ENCODE measurements at regions not wholly inside any gene's neighbourhood (a gene's known extent, or its start where the extent isn't known, plus 50 kb on each side); places are given as distances from the start of the nearest gene placed in this dataset.
A peak's percentile ranks its signal among the peaks of the same experiment; 100 is the strongest.

GRCh38 chr16:87552072-87552718, 50.1 kb upstream of the JPH3 start:
- DNase-seq, result no peak
- ATAC-seq, result no peak
- TF ChIP-seq, protein P1, sequence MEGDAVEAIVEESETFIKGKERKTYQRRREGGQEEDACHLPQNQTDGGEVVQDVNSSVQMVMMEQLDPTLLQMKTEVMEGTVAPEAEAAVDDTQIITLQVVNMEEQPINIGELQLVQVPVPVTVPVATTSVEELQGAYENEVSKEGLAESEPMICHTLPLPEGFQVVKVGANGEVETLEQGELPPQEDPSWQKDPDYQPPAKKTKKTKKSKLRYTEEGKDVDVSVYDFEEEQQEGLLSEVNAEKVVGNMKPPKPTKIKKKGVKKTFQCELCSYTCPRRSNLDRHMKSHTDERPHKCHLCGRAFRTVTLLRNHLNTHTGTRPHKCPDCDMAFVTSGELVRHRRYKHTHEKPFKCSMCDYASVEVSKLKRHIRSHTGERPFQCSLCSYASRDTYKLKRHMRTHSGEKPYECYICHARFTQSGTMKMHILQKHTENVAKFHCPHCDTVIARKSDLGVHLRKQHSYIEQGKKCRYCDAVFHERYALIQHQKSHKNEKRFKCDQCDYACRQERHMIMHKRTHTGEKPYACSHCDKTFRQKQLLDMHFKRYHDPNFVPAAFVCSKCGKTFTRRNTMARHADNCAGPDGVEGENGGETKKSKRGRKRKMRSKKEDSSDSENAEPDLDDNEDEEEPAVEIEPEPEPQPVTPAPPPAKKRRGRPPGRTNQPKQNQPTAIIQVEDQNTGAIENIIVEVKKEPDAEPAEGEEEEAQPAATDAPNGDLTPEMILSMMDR (IDR thresholded peaks at IDR 0.05), result no peak
- Histone ChIP-seq H3K36me3 (ENCODE audit: insufficient read depth in 1 of 2, low read depth in 1 of 2) (no peaks in the 10 kb centered on the region), H3K27me3 (ENCODE audit: insufficient read depth in 3 of 3, low read length in 2 of 3) (peaks cover 0 to 40% (median 6%) of the 10 kb centered on the region in 3 donors), H3K27ac (no peak overlapping the region), H3K4me3 (no peak overlapping the region), H3K9me3 (no peaks in the 10 kb centered on the region), H3K4me1 (no peaks in the 10 kb centered on the region)
- WGBS, 3 donors, result 86 to 94% (median 92%) methylated on average over 16 to 18 of the region's 18 CpGs
- intact Hi-C loops (cut with DNase I), result loop anchor here in 1 of 2 donors (5.0 kb wide), 1 partner anchor 215 kb away; the partner anchor contains the start of gene KLHDC4

DNA sequence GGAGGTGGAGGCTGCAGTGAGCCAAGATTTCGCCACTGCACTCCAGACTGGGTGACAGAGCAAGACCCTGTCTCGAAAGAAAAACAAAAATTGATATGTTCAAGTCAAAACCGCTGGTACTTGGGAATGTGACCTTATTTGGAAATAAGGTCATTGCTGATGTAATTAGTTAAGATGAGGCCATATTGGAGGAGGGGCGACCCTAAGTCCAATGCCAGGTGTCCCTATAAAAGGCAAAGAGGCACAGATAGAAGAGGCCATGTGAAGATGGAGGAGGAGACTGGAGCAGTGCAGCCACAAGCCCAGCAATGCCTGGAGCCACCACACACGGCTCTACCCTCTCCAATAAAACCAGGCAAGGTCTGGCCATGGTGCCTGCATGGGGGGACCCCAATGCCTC, 50.8 kb upstream of the JPH3 start:
- H3K27me3 ChIP-seq (ENCODE audit: insufficient read depth in 3 of 3, low read length in 2 of 3), result peaks cover 0 to 39% (median 6%) of the 10 kb centered on the region in 3 donors
- DNase-seq (no peak), ATAC-seq (no peak)
- TF ChIP-seq, protein P1 (IDR thresholded peaks at IDR 0.05), result no peak
- no peaks in the 10 kb centered on the region for H3K4me1 ChIP-seq
- WGBS, 3 donors, result 76 to 84% (median 81%) methylated on average over 5 of the region's 5 CpGs
- no peaks in the 10 kb centered on the region for H3K9me3 ChIP-seq
- H3K27ac ChIP-seq, result no peak overlapping the region
- H3K36me3 ChIP-seq (ENCODE audit: insufficient read depth in 1 of 2, low read depth in 1 of 2), result no peaks in the 10 kb centered on the region
- no peak overlapping the region for H3K4me3 ChIP-seq
- intact Hi-C loops (cut with DNase I), result loop anchor here in 1 of 2 donors (5.0 kb wide), 1 partner anchor 216 kb away; the partner anchor contains the start of gene KLHDC4

DNA sequence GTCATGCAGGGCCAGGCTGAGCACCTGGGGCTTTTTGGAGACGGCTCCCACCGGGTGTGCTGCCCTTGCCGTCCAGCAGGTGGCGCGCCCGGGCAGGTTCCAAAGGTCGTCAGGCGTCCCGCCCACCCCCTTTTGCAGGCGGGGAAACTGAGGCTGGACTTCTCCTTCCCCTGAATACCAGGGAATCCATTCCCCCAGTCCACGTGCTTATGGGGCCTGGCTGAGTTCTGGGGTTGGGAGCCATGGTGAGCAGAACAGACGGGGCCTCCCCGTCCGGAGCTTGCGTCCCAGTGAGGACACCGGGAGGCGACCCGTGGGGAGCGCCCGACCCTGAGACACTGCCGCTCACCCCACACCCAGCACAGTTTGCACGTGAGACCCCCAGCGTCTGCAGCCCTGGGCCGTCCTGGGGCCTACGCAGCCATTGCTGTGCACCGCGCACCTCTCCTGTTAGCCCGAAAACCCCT, 51.8 kb upstream of the JPH3 start:
- ATAC-seq (peak; percentile 47 to 66 (median 53)), DNase-seq (peak; percentile 49 to 70)
- WGBS, 3 donors, result 46 to 55% (median 50%) methylated on average over 26 to 28 of the region's 28 CpGs
- Histone ChIP-seq H3K9me3 (no peaks in the 10 kb centered on the region), H3K4me3 (no peak overlapping the region), H3K36me3 (ENCODE audit: insufficient read depth in 1 of 2, low read depth in 1 of 2) (no peaks in the 10 kb centered on the region), H3K27me3 (ENCODE audit: insufficient read depth in 3 of 3, low read length in 2 of 3) (peaks cover 0 to 34% (median 9%) of the 10 kb centered on the region in 3 donors), H3K4me1 (no peaks in the 10 kb centered on the region), H3K27ac (no peak overlapping the region)
- TF ChIP-seq, protein P1 (IDR thresholded peaks at IDR 0.05), result peak; percentile 84
- intact Hi-C loops (cut with DNase I), result loop anchor here in 1 of 2 donors (5.0 kb wide), 1 partner anchor 217 kb away; the partner anchor contains the start of gene KLHDC4

- no peak overlapping the region for H3K4me3 ChIP-seq
- WGBS, 3 donors, result 68 to 74% (median 69%) methylated on average over 34 of the region's 34 CpGs
- H3K36me3 ChIP-seq (ENCODE audit: insufficient read depth in 1 of 2, low read depth in 1 of 2), result no peaks in the 10 kb centered on the region
- ATAC-seq, result peak in 1 of 4 donors; percentile 15
- TF ChIP-seq, protein P1 (IDR thresholded peaks at IDR 0.05), result no peak
- peaks cover 0 to 33% (median 12%) of the 10 kb centered on the region in 3 donors for H3K27me3 ChIP-seq (ENCODE audit: insufficient read depth in 3 of 3, low read length in 2 of 3)
- no peaks in the 10 kb centered on the region for H3K9me3 ChIP-seq
- H3K4me1 ChIP-seq, result no peaks in the 10 kb centered on the region
- intact Hi-C loops (cut with DNase I), result loop anchor here in 1 of 2 donors (5.0 kb wide), 2 partner anchors 87 to 217 kb away; partner anchors contain the start of gene KLHDC4
- no peak for DNase-seq
- H3K27ac ChIP-seq, result no peak overlapping the region
Measured at GRCh38 chr16:87549627-87550494, 52.4 kb upstream of the JPH3 start.
